NOMO-1 treated with DMSO at 0.1 percent for 48 hours (cell line): ENCODE measurements at regions not wholly inside any gene's neighbourhood (a gene's known extent, or its start where the extent isn't known, plus 50 kb on each side); places are given as distances from the start of the nearest gene placed in this dataset.

Experiments used
- DNase-seq: peaks from one replicate; lab custom pipeline; 2025; ENCODE audit not compliant: unreplicated experiment; lab: John Stamatoyannopoulos, UW

DNA sequence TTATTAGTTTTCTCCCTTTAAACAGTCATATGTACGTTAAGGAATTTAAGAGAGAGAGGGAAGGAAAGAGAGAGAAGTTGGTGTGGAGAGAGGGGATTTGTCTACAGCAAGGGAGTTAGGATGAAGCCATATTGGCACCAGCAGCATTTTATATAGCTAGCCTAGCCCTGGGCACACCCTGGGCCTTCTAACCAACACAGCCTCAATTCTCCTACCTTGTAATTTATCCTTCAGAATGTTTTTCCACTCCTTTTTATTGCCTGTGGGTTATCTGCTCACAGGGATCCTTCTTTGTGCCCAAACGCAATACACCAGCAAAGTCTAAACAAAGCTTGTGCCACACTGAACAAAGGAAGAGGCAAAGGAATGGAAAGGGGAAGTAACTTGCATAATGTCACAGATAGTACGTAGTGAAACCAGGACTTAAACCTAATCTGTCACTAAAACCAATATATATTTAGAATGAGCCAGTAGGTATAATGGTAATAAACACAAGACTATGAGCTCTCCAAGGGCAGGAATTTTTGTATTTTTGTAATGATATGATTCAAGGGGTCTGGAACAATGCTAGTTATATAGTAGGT is 613.8 kb upstream of the TENM4 start:
- DNase-seq, result peak; percentile 58

DNA sequence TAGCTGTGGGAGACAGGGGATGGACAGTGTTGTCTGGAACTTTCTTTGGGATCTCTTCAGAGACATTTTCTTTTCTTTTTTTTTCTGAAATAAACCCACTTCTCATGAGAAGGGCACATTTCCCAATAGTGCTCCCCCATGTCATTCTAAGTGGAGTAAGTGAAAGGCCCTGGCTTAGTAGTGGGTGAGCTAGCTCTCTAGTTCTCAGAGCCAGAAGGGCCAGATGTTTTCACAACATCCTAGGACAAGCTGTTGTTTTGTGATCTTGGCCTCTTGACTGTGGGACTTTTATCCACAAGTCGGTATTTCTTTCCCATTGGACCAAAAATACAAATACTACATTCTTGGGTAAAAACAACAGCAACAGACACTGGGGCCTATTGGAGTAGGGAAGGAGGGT is 607.7 kb upstream of the TENM4 start:
- DNase-seq, result no peak

DNA sequence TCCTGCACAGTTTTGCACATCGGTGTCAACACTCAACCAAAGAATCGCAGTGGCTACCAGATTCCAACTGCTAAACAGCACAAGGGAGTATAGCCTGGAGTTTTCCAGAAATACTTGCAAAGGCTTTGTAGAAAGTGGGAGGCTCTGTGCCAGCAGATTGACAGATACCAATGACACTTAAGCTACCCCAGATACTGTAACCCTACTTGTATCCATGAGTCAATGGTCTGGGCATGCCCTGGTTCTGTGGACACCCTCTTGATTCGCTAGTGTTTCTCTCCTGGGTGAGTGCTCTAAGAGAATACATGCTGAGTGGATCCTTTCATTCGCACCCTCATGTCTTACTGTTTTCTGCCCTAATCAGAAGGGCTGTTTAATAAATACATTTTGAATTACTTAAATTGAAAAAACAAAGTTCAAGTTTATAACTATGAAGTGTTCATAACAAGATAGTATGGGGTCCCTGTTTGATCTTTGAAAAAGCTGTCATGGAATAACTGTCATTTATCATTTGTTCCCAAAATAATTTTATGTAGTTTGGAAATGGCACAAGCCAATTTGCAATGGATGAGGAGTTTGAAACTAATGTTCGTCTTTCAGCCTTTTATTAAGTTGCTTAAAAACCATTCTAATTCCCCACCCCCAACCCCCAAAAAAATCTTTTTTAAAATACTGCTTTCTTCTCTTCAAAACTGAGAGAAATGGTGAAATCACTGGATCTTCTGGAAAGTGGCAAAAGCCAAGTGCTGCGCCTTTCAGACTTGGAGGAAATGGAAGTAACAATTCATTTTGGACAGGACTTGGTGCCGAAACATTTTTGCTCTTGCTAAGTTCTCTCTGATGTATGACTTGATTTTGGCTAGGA is 600.5 kb upstream of the TENM4 start:
- DNase-seq, result no peak

DNA sequence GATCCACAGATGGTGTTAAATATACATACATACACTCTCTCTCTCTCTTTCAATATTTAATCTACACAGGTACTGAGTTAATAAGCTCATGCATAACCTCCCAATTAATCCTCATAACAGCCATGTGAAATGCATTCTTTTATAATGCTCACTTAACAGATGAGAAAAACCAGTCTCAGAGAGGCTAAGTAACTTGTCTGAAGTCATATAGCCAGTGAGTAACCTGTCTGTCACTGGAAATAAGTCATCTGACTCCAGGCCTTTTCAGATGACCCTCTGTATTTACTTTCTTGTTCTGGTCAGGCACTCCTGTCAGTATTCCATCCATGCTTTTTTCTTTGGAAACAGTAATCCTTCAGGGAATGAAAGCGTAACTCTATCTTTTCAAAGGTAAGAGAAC is 594.0 kb upstream of the TENM4 start:
- no peak for DNase-seq

DNA sequence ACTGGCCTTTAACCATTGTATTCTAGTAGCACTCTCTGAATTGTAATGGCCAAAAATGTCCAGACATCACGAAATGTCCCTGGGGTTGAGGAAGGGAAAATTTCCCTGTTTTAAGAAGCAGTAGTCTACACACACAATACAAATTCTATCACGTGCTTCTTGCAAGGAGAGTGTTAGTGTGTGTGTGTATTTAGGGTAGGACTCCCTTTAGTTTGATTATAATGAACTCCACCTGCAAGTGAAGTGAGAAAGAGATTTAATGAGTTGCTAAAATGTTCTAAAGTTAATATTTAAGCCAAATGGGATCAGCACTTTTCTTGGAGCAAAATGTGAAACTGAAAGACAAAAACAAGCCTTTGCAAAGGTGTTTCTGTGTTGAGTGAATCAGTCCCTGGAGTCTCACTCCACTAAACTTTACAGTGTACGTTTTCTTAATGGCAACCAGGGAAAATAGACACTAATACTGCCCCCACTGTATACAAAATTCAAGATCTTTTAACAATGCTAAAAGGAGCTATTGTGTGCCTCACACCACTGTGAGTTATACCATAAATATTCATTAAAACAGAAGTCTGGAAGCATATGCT is 590.3 kb upstream of the TENM4 start:
- no peak for DNase-seq

DNA sequence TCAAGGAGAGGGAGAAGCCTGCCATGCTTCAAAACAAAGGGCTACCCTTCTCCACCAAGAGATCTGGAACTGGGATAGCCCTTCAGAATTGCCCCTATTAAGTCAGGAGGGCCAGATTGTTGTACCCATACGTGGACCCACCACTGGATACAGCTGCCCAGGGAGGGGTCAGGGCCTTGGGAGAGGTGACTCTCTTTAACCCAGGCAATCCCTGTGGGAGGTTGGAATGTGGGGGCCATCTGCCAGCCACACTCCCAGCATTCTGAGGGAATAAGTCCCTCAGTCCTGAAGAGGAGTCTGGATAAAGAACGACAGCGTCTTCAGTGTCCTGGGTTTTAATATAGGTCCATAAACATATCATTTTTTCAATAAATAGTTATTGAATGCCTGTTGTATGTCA is 588.2 kb upstream of the TENM4 start:
- no peak for DNase-seq

DNA sequence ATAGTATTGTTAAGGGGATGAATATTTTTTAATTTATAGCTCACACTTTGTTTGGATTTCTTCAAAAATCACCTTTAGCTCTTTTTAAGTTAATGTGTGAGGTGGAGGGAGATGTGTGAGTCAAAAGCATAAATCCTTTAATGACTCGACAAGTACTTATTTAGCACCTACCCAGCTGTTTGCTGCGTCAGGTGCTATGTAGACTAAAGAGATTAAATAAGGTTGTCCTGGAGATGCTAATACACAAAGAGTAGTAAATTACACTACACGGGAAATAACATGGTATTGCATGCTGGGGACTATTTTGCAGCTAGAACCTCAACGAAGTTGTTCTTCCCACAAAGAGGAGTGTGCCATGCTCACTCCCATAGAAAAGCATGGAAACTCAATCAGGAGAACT is 583.3 kb upstream of the TENM4 start:
- DNase-seq, result no peak

DNA sequence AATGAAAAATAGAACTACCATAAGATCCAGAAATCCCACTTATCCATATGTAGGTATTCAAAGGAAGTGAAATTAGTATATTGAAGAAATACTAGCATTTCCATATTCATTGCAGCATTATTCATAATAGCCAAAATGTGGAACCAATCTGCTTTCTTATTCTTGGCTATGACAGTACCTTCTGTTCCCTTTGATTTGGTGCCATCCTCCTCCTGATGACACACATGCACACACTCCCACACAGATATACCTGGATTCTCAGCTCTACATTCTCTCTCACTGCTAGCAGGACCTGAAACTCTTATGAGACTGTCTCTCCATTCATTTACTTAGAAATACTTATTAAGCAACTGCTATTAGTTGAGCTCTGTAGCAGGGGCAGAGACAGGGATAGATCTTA is 582.6 kb upstream of the TENM4 start:
- DNase-seq, result no peak

DNA sequence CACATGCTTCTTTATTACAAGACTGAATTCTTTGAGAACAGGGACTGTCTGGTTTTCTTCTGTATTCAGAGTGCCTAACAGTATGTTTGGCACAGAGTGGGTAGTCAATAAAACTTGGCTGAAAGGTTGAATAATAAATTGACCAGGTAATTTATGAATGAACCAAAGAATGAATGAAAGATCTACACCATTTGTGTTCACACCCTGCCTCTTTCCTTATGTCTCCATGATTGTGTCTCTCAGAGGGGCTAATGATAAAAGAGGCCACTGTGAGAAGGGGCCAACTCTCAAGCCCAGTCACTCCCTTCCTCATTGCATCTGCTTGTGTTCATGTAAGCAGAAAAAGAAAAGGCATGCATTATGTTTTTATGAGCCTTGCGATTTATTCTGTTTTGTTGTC is 569.7 kb upstream of the TENM4 start:
- DNase-seq, result no peak

DNA sequence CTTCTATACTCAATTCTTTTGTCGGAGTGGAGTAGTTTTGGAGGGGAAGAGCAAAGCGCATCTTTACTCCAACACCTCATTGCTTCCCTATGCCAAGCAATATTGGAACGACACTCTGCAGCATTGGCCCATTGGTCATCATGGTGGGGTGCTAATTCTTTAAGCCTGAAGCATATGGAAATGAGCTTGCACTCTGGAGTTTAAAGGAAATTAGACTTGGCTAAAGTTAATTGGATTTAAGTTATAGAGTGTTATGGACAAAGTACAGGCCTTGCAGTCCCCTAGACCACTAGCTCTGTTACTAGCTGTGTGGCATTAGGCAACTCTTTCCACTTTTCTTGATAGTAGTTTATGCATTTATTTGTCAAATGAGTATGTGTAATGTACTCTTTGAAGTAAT is 568.3 kb upstream of the TENM4 start:
- no peak for DNase-seq

DNA sequence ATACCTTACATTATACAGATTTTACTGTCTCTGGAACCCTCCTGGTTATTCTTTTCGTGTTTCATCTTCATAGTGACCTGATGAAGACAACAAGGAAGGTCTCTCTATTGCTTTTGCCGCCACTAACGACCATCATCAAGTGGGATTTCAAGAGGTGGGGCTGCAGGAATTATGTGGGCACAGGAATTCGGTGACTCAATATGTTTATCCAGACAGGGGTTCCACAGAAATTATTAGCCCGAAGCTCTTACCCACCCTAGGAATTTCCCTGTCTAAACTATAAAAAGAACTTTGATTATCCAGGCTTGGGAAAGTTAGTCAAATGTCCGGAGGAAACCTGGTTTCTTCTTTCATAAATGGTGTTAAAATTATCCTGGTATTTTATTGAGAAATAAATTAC is 566.8 kb upstream of the TENM4 start:
- no peak for DNase-seq

DNA sequence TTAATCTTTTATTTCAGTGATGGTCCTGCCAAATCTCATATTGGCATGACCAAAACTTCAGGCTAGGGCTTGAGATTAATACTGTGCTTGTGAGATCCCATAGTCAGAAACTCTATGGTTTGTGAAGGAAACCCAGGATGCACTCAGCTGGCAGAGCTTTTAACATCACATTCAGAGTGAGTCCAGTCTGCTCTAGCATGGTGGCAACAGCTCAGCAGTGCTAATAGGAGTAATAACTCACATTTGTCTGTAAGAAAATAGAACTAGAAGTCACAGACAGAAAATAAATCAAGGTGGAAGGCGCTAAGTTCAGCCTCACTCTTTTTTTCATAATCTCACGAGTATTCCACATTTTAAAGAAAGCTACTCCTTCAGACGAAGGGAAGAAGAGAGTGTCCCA is 549.3 kb upstream of the TENM4 start:
- DNase-seq, result no peak

DNA sequence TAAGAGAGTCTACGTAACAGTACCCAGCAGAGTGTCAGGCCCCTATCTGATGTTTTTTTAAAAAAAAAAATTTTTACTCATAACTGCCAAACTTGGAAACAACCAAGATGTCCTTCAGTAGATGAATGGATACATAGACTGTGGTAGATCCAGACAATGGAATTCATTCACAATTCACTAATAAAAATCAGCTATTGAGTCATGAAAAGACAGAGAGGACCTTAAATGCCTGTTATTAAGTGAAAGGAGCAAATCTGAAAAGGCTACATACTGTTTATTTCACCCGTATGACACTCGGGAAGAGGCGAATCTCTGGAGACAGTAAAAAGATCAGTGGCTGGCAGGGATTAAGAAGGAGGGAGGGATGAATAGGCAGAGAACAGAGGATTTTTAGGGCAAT is 541.4 kb upstream of the TENM4 start:
- DNase-seq, result no peak

DNA sequence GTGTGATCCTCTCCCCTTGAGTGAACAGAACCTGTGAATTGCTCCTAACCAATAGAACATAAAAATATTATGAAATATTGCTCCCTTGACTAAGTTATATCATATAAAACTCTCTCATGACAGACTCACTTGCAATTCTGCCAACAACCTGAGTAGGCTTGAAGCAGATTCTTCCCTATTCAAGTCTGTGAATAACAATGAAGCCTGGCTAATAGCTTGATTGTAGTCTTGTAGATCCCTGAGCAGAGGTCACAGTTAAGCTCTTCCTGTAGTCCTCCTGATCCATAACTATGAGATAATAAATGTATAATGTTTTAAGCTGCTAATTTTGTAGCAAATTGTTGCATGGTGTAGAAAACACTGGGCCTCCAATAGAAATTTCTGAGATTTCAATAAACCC is 540.1 kb upstream of the TENM4 start:
- no peak for DNase-seq

DNA sequence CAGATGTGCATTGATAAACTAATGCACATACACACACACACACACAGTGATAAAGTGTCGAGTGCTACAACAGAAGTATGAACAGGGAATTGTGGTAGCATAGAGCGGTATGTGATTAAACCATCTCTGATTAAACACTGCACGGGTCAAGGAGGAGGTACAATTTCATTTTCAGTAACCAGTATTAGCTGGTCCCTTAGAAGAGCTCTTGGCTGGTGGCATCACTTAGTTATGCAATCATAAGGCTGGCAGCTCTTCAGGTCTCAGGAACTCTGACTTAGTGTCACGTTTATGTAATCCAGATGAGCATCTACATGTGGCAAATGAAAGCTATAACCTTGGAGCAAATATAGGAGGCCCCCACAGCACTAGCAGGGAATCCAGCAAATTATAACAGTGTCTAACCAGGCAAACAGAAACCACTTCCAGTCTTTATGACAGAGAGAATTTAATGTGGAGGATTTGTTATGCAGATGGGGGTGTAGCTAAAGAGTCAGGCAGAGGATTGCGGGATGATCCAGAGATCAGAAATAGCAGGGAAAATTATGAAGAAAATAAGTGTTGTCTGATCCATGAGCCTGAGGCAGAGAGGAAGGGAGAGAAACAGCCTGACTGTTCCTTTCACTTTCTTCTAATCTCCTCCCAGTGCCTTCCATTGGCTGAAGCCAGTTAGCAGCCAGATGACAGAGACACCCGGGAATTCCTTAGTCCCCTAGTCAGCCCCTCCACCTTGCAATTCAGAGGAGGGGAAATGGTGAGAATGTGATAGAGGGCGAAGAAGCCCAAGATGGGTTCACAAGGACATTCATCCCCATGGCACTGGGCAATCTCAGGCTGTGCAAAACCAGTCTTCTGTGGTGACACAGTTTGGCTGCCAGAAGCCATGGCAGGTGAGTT is 533.1 kb upstream of the TENM4 start:
- no peak for DNase-seq

DNA sequence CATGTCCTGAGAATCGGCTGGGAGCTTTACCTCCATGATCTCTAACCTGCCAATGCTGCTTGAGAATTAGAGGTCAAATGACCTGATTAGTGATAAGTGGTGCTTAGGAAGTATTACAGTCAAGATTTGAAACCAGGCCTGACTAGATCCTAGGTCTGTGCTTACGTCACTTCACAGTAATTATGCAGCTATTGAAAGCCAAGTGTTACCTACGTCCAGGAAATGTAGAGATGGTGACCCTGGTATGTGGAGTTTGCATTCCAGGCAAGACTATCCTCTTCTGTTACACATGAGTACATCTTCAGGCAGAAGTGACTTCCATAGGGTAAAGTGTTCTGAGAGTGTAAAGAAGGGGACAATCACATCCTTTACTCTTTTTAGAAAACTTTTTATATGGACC is 530.4 kb upstream of the TENM4 start:
- DNase-seq, result no peak

DNA sequence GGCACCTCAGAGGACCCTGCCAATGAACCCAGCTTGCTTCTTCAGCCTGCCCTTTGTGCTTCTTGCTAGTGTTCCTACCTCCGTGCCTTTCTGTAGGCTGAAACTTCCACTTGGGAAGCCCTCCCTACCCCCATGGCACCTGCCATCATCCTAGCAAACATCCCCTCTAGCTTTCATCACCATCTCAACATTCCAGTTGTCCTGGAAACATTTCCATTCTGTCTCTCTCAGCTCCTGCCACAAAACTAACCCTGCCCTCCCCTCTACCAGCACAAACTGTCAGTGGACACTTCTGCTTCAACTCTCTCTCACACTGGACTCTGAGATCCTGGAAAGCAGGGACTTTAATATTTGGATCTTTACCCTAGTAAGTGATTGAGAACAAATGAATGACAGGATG is 525.8 kb upstream of the TENM4 start:
- DNase-seq, result no peak

DNA sequence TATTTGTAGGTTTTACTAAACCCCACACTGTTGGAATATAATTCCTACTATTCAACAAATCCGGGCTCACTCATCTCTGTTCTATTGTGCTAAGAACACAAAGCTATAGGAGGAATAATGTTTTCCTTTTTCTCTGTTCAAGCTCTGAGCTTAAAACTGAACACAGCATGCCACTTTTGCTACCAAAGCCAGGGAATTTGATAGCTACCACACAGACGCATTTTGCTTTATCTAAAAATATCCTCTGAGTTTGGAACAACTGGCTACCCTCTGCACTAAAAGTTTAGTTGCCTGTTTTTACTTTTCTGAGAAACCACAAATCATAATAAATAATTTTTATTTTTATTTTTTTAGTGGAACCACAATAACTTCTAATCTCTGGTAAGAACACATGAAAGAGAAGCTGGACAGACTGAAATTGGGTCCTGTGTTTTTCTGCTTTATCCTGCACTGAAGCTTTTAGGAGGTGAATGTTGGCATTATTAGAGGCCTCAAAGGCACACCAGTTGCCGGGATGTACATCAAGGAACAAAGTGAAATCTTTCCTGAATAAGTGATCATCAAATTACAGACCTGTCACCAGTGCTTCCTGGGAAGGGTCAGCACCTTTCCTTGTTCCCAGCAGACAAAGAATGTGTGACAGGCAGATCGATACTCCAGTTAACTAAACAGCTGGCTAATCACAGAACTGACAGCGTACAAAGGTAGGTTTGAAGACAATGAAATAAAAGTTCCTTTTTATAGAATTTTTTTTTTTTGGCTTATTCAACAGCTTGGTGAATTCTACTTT is 523.2 kb upstream of the TENM4 start:
- no peak for DNase-seq

DNA sequence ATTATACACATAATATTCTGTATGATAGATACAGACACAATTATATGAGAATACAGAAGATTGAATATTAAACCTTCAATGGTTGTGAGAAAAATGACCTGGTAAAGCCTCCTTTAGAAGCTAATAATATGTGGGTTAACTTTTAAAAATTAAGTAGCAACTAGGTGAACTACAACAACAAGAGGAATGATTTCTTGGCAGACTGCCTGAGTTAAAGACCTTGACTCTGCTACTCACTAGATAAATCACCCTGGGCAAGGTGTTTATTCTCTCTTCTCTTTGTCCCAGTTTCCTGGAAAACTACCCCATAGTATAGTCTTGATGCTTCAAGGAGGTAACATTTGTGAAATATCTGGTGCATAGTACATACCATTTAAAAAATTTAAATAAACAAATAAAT is 519.6 kb upstream of the TENM4 start:
- no peak for DNase-seq

DNA sequence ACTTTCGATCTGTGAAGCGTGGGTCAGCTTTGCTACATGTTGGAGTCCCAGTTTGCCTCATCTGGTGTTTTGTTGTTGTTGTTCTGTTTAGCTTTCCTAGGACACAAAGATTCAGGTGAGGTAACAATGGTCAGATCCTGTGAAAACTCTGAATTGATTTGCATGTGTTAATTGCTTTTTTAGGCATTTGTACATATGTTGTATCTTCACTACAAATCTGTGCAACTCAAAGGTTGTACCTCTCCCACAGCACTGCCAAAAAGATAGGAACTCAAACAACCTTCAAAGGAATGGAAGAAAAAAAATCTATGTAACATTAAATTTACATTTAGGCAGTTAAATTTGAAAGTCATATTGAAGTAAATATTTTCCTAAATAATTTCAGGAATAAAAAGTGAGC is 518.5 kb upstream of the TENM4 start:
- DNase-seq, result no peak

DNA sequence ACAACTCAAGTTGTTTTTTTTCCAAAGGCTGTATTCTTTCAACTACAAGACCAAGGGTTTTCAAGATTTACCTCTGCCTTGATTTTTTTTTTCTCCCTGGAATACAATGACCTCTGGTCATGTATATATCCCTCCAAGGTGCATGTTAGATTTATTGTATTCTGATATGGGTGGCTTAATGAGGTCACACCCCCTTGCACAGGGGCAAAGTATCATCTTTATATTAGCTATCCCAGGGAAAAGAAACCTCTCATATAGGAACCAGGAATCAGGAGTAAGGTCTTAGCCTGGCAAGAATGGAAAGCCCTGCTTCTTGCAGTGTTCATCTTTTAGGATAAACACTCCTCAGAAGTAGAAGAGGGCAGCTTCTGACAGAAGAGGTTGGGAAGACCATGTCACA is 516.9 kb upstream of the TENM4 start:
- DNase-seq, result no peak
